Smooth muscle cell of the brain vasculature (primary cell): ENCODE measurements at regions not wholly inside any gene's neighbourhood (a gene's known extent, or its start where the extent isn't known, plus 50 kb on each side); places are given as distances from the start of the nearest gene placed in this dataset.

Experiments used
- DNase-seq: peaks from one replicate; pipeline ENCODE4 v3.0.0-alpha.2; 2012; ENCODE audit warnings: low read depth, low spot score

- DNase-seq: no peak
These were observed 309.2 kb downstream of the FAT3 start for GRCh38 chr11:92533657-92534335.

- DNase-seq: no peak
These were observed 312.3 kb downstream of the FAT3 start for GRCh38 chr11:92536883-92537282.

DNA sequence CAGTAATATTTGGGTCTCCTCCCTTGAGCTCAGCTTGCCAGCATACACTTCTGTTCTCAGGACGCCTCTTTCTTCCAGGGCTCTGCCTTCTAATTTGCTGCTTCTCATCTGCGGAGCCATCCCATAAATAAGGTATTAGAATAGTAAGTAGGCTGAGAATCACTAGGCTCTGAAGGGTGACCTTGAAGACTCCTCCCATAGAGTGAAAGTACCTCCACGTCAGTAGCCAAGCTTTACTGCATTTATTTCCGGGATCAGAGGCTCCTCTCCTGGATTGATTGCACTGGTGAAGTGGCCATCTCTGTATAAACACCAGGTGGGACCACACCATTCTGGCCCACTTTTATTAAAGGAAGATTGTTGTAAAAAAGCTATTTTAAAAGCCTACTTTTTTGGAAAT, 315.5 kb downstream of the FAT3 start:
- DNase-seq: no peak

DNA sequence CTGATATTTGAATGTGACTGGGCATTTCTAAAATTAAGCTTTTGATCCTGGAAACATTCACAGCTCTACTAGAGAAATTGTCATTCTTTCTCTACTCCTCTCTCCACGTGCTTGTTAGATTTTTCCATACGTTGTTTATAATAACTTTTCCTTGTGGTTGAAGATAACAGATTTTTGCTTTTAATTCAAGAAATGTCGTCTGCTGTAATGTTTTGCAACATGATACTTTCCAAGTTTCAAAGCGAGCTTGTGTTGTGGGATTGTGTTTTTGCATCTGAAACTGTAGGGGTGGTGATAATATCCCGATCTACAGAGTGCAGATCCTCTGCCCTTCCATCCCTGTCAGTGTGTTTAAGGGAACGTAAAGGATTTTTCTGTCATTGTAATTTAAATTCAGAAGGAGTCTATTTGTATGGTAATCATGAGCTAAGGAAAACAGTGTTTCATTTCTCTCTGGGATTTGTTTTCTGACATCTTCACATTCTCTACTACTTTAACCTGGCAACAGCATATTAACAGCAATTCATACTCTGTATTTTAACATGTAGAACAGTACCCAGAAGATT, 321.4 kb downstream of the FAT3 start:
- no peak for DNase-seq

DNA sequence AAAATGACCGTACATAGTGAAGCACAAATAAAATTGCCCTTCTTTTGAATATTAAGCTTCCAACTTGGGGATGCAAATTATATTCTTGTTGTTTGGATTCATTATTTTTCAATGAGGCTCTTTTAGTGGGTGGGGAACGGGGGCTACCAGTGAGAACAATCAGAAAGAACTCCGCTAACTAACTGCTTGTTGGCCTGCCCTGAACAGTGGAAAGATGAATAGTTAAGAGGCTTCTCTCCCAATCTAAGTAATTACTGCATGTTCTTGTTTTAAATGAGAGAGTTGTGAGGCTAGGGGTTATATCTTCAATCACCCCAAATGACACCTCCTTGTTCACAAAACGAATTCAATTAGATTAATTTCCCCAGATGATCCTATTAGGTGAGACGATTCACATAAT, 322.0 kb downstream of the FAT3 start:
- no peak for DNase-seq

- no peak for DNase-seq
These were observed 325.8 kb downstream of the FAT3 start for GRCh38 chr11:92550411-92550810.

- DNase-seq: no peak
These were observed 326.3 kb downstream of the FAT3 start for GRCh38 chr11:92550871-92551270.

GRCh38 chr11:92552942-92553341, 328.3 kb downstream of the FAT3 start:
- no peak for DNase-seq

DNA sequence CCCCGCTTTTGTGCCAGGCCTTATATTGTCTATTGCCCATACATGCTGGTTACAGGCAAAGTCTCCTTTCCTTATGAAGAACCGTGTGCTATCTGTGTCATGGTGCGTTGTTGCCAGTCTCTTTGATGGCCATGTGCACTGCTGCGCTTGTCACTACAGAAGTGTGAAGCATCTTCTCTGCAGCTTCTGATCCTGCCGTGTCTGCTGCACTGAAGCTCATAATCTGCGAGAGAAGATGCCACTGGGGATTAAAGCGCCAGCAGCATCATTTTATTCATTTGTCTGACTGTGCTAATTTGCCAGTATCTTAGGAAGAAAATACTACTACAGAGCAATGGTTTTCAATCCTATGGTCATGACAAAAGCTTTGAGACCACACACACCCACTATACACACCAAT, 330.1 kb downstream of the FAT3 start:
- DNase-seq: no peak

DNA sequence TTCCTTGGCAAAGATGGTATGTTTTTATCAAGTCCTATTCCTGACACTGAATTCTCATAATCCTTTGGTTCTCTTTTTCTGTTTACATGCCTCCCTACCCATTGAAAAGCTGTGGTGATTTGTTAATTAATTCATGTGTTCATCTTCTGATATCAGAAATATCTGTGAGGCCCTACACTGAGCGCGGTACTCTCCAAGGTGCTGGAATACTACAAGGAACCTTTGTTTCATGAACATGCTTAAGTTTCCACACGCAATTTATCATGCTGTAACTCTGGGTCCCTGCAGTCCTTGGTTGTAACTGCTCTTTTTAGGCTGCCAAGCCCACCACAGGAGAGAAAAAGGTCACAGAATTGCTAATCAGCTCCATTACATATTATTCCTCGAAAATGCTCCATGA, 331.8 kb downstream of the FAT3 start:
- peak; percentile 2 for DNase-seq

DNA sequence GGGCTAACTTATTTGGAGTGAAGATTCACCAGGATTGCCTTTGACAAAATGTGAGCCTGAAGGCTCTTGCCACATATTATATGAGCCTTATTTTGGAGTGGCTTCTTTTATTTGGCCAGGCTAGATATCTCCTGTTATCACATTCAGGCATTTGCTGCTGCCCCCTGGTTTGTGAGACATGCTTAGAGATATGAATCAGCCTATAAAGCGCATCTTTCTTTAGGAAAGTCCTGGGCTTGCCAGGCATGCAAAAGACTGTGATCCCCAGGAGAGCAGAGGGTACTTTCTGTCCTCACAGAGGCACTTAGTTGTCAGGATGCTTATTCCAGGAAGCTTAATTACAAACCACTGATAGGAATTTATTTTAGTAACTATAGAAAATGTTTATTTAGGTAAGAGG, 333.3 kb downstream of the FAT3 start:
- DNase-seq: no peak

DNA sequence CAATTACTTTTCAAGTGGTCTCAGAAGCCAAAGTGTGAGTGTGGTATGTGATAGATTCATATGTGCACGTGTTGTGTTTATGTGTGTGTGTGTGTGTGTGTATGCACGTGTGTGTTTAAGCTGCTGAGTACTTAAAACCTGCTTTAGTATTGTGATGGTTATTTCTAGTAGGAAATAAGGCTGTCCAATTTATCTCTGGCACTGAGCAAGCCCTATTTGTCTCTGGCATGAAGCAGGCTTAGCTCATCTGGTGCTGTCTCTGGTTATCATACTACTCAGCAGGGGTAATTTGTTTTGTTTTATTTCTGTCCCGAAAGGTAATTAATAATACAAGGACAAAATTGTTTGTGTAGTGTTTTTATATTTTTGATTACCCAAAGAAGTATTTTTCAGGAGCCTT, 333.7 kb downstream of the FAT3 start:
- no peak for DNase-seq

GRCh38 chr11:92569726-92570125, 345.1 kb downstream of the FAT3 start:
- DNase-seq: no peak

GRCh38 chr11:92572559-92572958, 347.9 kb downstream of the FAT3 start:
- no peak for DNase-seq

DNA sequence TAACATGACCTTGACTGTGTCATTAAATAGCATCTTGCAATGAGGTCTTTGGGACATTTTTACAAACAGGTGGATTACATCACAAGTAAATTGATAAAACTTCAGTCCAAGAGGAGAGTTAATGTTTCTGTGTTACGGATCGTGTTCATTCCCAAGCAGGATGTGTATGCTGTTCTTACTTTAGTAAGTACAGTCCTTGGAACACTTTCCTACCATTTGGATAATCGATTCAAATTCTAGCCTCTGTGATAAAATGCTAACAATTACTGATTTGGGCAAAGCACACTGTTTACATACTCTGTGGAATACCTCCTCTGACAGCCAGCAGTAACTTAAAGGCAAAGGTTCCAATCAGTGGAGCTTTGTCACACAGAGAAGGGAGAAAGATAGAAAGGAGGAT, 351.7 kb downstream of the FAT3 start:
- DNase-seq: no peak

GRCh38 chr11:92580908-92581307, 356.3 kb downstream of the FAT3 start:
- DNase-seq: no peak

DNA sequence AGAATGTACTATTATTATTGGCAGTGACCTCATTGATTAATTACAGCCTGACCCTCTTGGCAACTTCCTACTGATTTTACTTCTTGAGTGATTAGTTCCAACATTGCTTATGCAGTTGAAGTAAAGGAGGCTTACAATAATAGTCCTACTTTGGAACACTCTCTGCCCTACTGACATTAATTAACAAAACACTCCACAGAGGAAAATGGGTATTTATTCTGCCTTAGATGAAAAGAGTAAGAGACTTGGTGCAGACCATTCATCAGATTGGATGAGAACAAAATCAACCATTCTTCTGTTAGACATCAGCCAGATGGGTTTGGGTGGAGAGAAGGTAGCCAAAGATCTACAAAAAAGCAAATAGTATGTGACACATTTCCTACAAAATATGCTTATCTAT, 363.8 kb downstream of the FAT3 start:
- no peak for DNase-seq

- no peak for DNase-seq
These were observed 364.9 kb downstream of the FAT3 start for GRCh38 chr11:92589512-92589911.

GRCh38 chr11:92591521-92591920, 366.9 kb downstream of the FAT3 start:
- DNase-seq: no peak

GRCh38 chr11:92594251-92594650, 369.6 kb downstream of the FAT3 start:
- DNase-seq: no peak

DNA sequence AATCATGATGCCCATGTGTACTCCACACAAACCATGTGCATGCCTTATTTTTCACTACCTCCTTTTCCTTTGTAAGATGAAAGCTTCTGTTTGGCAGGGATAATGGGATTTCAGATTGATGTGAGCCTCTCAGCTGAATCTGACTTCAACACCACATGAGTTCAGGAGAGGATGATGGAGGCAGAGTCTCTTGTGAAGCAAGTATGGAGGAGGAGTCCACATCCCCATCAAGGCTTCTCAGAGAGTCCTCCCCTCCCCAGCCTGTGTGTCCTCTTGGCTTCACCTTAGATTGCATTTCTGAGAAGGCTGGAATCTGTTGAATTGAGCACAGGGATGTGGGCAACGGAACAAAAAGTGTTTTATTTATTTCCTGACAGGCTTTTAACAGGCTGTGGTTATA, 370.4 kb downstream of the FAT3 start:
- DNase-seq: no peak

DNA sequence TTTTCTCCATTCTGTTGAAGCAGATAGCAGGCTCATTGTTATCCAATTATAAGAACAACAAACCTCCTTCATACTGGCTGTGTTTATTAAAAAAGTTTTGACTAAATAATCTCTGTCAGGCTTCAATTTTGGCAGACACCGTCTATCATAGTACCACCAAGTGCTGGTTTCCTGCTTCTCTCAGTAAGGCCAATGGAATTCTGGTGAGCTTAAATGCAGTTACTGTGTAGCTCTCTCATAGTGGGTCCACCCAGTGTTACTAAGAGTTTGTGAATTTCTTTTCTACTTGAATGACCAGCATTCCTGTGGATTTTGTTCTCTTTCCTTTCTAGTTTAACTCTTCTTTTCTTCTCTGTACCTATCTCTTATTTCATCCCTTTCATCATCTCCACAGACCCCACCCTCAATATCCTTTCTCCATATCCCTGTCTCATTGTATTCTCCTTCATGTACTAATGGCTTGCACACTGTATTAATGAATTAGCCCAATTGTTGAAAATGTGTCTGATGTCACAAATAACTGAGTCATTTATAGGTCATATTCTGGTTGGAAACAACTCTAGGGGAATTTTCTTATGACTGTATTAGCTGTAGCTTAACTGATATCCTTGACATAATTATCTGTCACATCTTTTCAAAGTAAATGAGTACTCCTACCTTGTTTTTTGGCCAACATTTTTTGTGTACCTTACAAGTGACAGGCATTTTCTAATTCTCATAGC, 372.1 kb downstream of the FAT3 start:
- DNase-seq: no peak

GRCh38 chr11:92601048-92601447, 368.4 kb upstream of the MTNR1B start:
- no peak for DNase-seq
